Calu3 (cell line): ENCODE measurements at regions not wholly inside any gene's neighbourhood (a gene's known extent, or its start where the extent isn't known, plus 50 kb on each side); places are given as distances from the start of the nearest gene placed in this dataset.

Experiments used
- BruUV-seq: library from RNA; stranded (reverse); fragments of 400-500 nt; replicated peaks from 2 replicates; lab custom pipeline; 2021; lab: Mats Ljungman, UMichigan
- CTCF ChIA-PET: fragments of 300-600 bp; sonication (Branson Sonifier 250); formaldehyde crosslinking; loops from one replicate; lab custom pipeline; 2022; ENCODE audit warnings: antibody characterized with exemption; lab: Charles Lee
- DNase-seq: peaks from one replicate; pipeline ENCODE4 v3.0.0; 2022
- H3K27ac Mint-ChIP-seq: one replicate; pipeline ENCODE4 v1.8.0; 2022; ENCODE audit warnings: mixed read lengths; ENCODE audit not compliant: unreplicated experiment
- H3K27me3 Mint-ChIP-seq: one replicate; pipeline ENCODE4 v1.8.0; 2022; ENCODE audit warnings: mixed read lengths; ENCODE audit not compliant: unreplicated experiment
- H3K36me3 Mint-ChIP-seq: one replicate; pipeline ENCODE4 v1.8.0; 2022; ENCODE audit warnings: mild to moderate bottlenecking, moderate library complexity, mixed read lengths; ENCODE audit not compliant: insufficient read depth, unreplicated experiment
- H3K4me1 Mint-ChIP-seq: one replicate; pipeline ENCODE4 v1.8.0; 2022; ENCODE audit warnings: mild to moderate bottlenecking, low read depth, mixed read lengths; ENCODE audit not compliant: unreplicated experiment
- H3K4me3 Mint-ChIP-seq: one replicate; pipeline ENCODE4 v1.8.0; 2022; ENCODE audit warnings: mild to moderate bottlenecking, low read depth, moderate library complexity, mixed read lengths; ENCODE audit not compliant: unreplicated experiment
- H3K9me3 Mint-ChIP-seq: one replicate; pipeline ENCODE4 v1.8.0; 2022; ENCODE audit warnings: low read depth, mixed read lengths; ENCODE audit not compliant: unreplicated experiment
- CTCF ChIP-seq: fragments of 200-600 bp; IDR thresholded peaks from one replicate; pipeline ENCODE4 v1.8.0; 2022; ENCODE audit warnings: antibody characterized with exemption; ENCODE audit not compliant: unreplicated experiment
- intact Hi-C: fragments of 100-400 bp; cut with micrococcal nuclease; formaldehyde crosslinking; loops from one replicate; pipeline ENCODE4 v1.10.0; 2022; ENCODE audit not compliant: unreplicated experiment

GRCh38 chr14:82719617-82720016, 1186.0 kb upstream of the SEL1L start:
- intact Hi-C loops = no loop called here
- BruUV-seq = no TSS peak
- peaks cover 9% of the 10 kb centered on the region for H3K9me3 Mint-ChIP-seq
- no peak overlapping the region for H3K27ac Mint-ChIP-seq
- CTCF ChIA-PET = no interaction called here
- H3K4me3 Mint-ChIP-seq = no peak overlapping the region
- no peak for DNase-seq
- no peak for TF ChIP-seq CTCF
- H3K27me3 Mint-ChIP-seq = no peaks in the 10 kb centered on the region
- H3K36me3 Mint-ChIP-seq = no peaks in the 10 kb centered on the region
- H3K4me1 Mint-ChIP-seq = no peaks in the 10 kb centered on the region

GRCh38 chr14:82720431-82720830, 1186.8 kb upstream of the SEL1L start:
- no peak overlapping the region for H3K4me3 Mint-ChIP-seq
- CTCF ChIA-PET = no interaction called here
- no peaks in the 10 kb centered on the region for H3K4me1 Mint-ChIP-seq
- no TSS peak for BruUV-seq
- TF ChIP-seq CTCF = no peak
- intact Hi-C loops = no loop called here
- H3K36me3 Mint-ChIP-seq = no peaks in the 10 kb centered on the region
- H3K27me3 Mint-ChIP-seq = no peaks in the 10 kb centered on the region
- H3K9me3 Mint-ChIP-seq = peaks cover 14% of the 10 kb centered on the region
- no peak overlapping the region for H3K27ac Mint-ChIP-seq
- no peak for DNase-seq

GRCh38 chr14:82720946-82721345, 1187.3 kb upstream of the SEL1L start:
- no peak for TF ChIP-seq CTCF
- no peak for DNase-seq
- CTCF ChIA-PET = no interaction called here
- Mint-ChIP-seq H3K4me3 (no peak overlapping the region), H3K36me3 (no peaks in the 10 kb centered on the region), H3K9me3 (peaks cover 14% of the 10 kb centered on the region), H3K4me1 (no peaks in the 10 kb centered on the region), H3K27ac (no peak overlapping the region), H3K27me3 (no peaks in the 10 kb centered on the region)
- no TSS peak for BruUV-seq
- intact Hi-C loops = no loop called here

GRCh38 chr14:82724316-82724715, 1190.7 kb upstream of the SEL1L start:
- H3K9me3 Mint-ChIP-seq = peaks cover 16% of the 10 kb centered on the region
- H3K4me3 Mint-ChIP-seq = no peak overlapping the region
- intact Hi-C loops = no loop called here
- CTCF ChIA-PET = no interaction called here
- no peak for TF ChIP-seq CTCF
- BruUV-seq = no TSS peak
- H3K36me3 Mint-ChIP-seq = no peaks in the 10 kb centered on the region
- no peaks in the 10 kb centered on the region for H3K4me1 Mint-ChIP-seq
- no peaks in the 10 kb centered on the region for H3K27me3 Mint-ChIP-seq
- DNase-seq = no peak
- H3K27ac Mint-ChIP-seq = no peak overlapping the region

- TF ChIP-seq CTCF = no peak
- BruUV-seq = no TSS peak
- no peak overlapping the region for H3K27ac Mint-ChIP-seq
- intact Hi-C loops = no loop called here
- no peaks in the 10 kb centered on the region for H3K36me3 Mint-ChIP-seq
- CTCF ChIA-PET = no interaction called here
- H3K9me3 Mint-ChIP-seq = peaks cover 14% of the 10 kb centered on the region
- DNase-seq = no peak
- H3K4me3 Mint-ChIP-seq = no peak overlapping the region
- no peaks in the 10 kb centered on the region for H3K27me3 Mint-ChIP-seq
- no peaks in the 10 kb centered on the region for H3K4me1 Mint-ChIP-seq
Measured at GRCh38 chr14:82725213-82725612, 1191.6 kb upstream of the SEL1L start.
